ENCODE measurements at regions not wholly inside any gene's neighbourhood (a gene's known extent, or its start where the extent isn't known, plus 50 kb on each side); places are given as distances from the start of the nearest gene placed in this dataset.

- peak; percentile 44 for DNase-seq (ENCODE audit: low read depth)
Observed at GRCh38 chr3:139202226-139202958, 141.4 kb upstream of the MRPS22 start.

DNA sequence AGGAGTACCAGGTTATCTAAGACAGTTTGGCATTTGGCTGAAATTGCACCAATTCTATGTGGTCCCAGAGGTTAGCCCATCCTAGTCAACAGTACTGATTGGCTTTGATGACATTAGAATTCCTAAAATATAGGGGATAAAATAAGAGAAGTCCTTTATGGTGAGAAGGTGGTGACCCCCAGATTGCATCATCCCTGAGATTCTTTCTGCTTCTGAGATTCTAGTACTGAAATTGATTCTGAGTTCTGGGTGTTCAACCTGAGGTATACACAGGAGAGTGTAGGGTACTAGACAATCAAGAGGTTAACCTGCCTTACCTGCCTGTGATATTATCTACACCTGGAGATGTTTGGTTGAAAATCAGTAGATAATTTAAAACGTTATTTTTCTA, 140.9 kb upstream of the MRPS22 start:
- no peak for FAIRE-seq

More at GRCh38 chr3:139202226-139202958, 141.4 kb upstream of the MRPS22 start:
- no peaks in the 10 kb centered on the region for H3K36me3 ChIP-seq (ENCODE audit: control insufficient read depth, insufficient read depth, low read length)
- no peaks in the 10 kb centered on the region for H3K27me3 ChIP-seq (ENCODE audit: control insufficient read depth, insufficient read depth, low read length)
- H3K4me3 ChIP-seq (ENCODE audit: low read depth, low read length), result no peak overlapping the region
- no peak for FAIRE-seq
- TF ChIP-seq, protein P1, sequence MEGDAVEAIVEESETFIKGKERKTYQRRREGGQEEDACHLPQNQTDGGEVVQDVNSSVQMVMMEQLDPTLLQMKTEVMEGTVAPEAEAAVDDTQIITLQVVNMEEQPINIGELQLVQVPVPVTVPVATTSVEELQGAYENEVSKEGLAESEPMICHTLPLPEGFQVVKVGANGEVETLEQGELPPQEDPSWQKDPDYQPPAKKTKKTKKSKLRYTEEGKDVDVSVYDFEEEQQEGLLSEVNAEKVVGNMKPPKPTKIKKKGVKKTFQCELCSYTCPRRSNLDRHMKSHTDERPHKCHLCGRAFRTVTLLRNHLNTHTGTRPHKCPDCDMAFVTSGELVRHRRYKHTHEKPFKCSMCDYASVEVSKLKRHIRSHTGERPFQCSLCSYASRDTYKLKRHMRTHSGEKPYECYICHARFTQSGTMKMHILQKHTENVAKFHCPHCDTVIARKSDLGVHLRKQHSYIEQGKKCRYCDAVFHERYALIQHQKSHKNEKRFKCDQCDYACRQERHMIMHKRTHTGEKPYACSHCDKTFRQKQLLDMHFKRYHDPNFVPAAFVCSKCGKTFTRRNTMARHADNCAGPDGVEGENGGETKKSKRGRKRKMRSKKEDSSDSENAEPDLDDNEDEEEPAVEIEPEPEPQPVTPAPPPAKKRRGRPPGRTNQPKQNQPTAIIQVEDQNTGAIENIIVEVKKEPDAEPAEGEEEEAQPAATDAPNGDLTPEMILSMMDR (IDR thresholded peaks at IDR 0.05; ENCODE audit: insufficient read depth, low read length, severe bottlenecking), result peak; percentile 31

GRCh38 chr3:139203752-139204151, 140.1 kb upstream of the MRPS22 start:
- H3K36me3 ChIP-seq (ENCODE audit: control insufficient read depth, insufficient read depth, low read length), result no peaks in the 10 kb centered on the region
- DNase-seq (ENCODE audit: low read depth), result no peak
- TF ChIP-seq, protein P1 (IDR thresholded peaks at IDR 0.05; ENCODE audit: insufficient read depth, low read length, severe bottlenecking), result no peak
- H3K27me3 ChIP-seq (ENCODE audit: control insufficient read depth, insufficient read depth, low read length), result no peaks in the 10 kb centered on the region
- FAIRE-seq, result no peak
- H3K4me3 ChIP-seq (ENCODE audit: low read depth, low read length), result no peak overlapping the region

More for the DNA sequence above, 140.9 kb upstream of the MRPS22 start:
- no peak for DNase-seq (ENCODE audit: low read depth)
- no peaks in the 10 kb centered on the region for H3K27me3 ChIP-seq (ENCODE audit: control insufficient read depth, insufficient read depth, low read length)
- TF ChIP-seq, protein P1 (IDR thresholded peaks at IDR 0.05; ENCODE audit: insufficient read depth, low read length, severe bottlenecking), result no peak
- H3K4me3 ChIP-seq (ENCODE audit: low read depth, low read length), result no peak overlapping the region
- H3K36me3 ChIP-seq (ENCODE audit: control insufficient read depth, insufficient read depth, low read length), result no peaks in the 10 kb centered on the region

DNA sequence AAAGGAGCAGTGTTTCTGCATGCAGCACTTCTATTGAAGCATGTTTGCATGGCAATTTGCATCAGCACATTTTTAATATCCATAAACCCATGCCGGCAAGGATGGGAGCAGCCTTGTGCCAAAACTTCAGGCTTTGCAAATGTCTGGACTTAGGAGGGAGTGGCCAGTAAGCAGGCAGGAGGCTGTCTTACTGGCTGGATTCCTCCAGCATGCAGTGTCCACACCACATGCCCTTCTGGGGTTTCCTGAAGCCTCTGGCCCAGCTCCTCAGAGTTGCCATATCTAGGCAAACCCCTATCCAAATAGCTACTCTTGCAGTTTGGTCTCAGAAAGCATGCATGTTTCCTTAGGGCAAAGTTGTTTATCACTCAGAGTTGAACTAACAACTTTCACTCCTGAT, 139.1 kb upstream of the MRPS22 start:
- FAIRE-seq, result no peak

GRCh38 chr3:139213936-139214335, 129.9 kb upstream of the MRPS22 start:
- TF ChIP-seq, protein P1 (IDR thresholded peaks at IDR 0.05; ENCODE audit: insufficient read depth, low read length, severe bottlenecking), result no peak
- FAIRE-seq, result no peak

More for the DNA sequence above, 139.1 kb upstream of the MRPS22 start:
- no peak overlapping the region for H3K4me3 ChIP-seq (ENCODE audit: low read depth, low read length)
- DNase-seq (ENCODE audit: low read depth), result no peak
- TF ChIP-seq, protein P1 (IDR thresholded peaks at IDR 0.05; ENCODE audit: insufficient read depth, low read length, severe bottlenecking), result no peak
- H3K36me3 ChIP-seq (ENCODE audit: control insufficient read depth, insufficient read depth, low read length), result no peaks in the 10 kb centered on the region
- H3K27me3 ChIP-seq (ENCODE audit: control insufficient read depth, insufficient read depth, low read length), result no peaks in the 10 kb centered on the region

DNA sequence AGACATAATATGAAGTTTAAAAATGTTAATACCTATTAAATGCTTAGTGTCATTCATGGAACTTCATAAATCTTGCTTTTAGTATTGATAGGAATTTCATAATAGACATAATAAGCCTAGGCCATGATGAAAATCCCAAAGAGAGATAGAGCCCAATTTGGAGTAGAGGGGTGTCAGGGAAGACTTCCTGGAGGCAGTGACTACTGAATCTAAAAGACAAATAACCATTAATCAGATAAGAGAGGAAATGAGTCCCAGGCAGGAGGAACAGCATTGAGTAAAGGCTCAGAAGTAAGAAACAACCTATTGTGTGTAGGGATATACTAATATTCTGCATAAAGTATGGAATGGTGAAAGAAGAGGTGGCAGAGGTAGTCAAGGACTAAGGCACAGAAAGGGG, 126.9 kb upstream of the MRPS22 start:
- FAIRE-seq (no peak), DNase-seq (ENCODE audit: low read depth) (no peak)
- no peaks in the 10 kb centered on the region for H3K36me3 ChIP-seq (ENCODE audit: control insufficient read depth, insufficient read depth, low read length)
- no peaks in the 10 kb centered on the region for H3K27me3 ChIP-seq (ENCODE audit: control insufficient read depth, insufficient read depth, low read length)
- H3K4me3 ChIP-seq (ENCODE audit: low read depth, low read length), result no peak overlapping the region
- TF ChIP-seq, protein P1 (IDR thresholded peaks at IDR 0.05; ENCODE audit: insufficient read depth, low read length, severe bottlenecking), result no peak

More at GRCh38 chr3:139213936-139214335, 129.9 kb upstream of the MRPS22 start:
- Histone ChIP-seq H3K4me3 (ENCODE audit: low read depth, low read length) (no peak overlapping the region), H3K36me3 (ENCODE audit: control insufficient read depth, insufficient read depth, low read length) (no peaks in the 10 kb centered on the region), H3K27me3 (ENCODE audit: control insufficient read depth, insufficient read depth, low read length) (no peaks in the 10 kb centered on the region)
- DNase-seq (ENCODE audit: low read depth), result no peak

Measured in bronchial epithelial cell (primary cell).